H1 (cell line): ENCODE measurements at regions not wholly inside any gene's neighbourhood (a gene's known extent, or its start where the extent isn't known, plus 50 kb on each side); places are given as distances from the start of the nearest gene placed in this dataset.

Experiments
- CHD1 ChIP-seq: IDR thresholded peaks from 2 replicates; pipeline ENCODE4 v1.6.1; 2012; ENCODE audit warnings: low read depth, low read length, improper control_type of control experiment
- EGR1 ChIP-seq: IDR thresholded peaks from 2 replicates; pipeline ENCODE4 v1.6.1; 2011; ENCODE audit warnings: low read depth, low read length, borderline replicate concordance
- EP300 ChIP-seq, 2 experiments: IDR thresholded peaks; 1 replicate in 1 of 2; 2 replicates in 1 of 2; pipeline ENCODE4 v1.6.1; 2011 to 2012; ENCODE audit warnings: low read depth in 2 of 2, low read length in 2 of 2, mild to moderate bottlenecking in 2 of 2, borderline replicate concordance in 1 of 2, inconsistent platforms in 1 of 2, moderate library complexity in 1 of 2
- EZH2 ChIP-seq: fragments of 200-600 bp; sonication (generic); IDR thresholded peaks from 2 replicates; pipeline ENCODE4 v1.7.1; 2012; ENCODE audit warnings: low read depth, mild to moderate bottlenecking, moderate library complexity, low read length, inconsistent platforms; ENCODE audit not compliant: severe bottlenecking
- GABPA ChIP-seq: IDR thresholded peaks from 2 replicates; pipeline ENCODE4 v1.6.1; 2011; ENCODE audit warnings: mild to moderate bottlenecking, low read length, moderate library complexity, borderline replicate concordance; ENCODE audit not compliant: insufficient read depth
- HDAC2 ChIP-seq, 2 experiments: fragments of 300-600 bp in 1 of 2; sonication (generic) in 1 of 2; IDR thresholded peaks; 2 replicates each; pipeline ENCODE4 v1.6.1; 2011 to 2012; ENCODE audit warnings: low read depth in 2 of 2, low read length in 2 of 2, mild to moderate bottlenecking in 2 of 2, moderate library complexity in 2 of 2, borderline replicate concordance in 1 of 2, inconsistent platforms in 1 of 2
- HDAC6 ChIP-seq: IDR thresholded peaks from one replicate; pipeline ENCODE4 v1.7.1; 2012; ENCODE audit warnings: low read depth, mild to moderate bottlenecking, inconsistent platforms, low read length, moderate library complexity
- NRF1 ChIP-seq: IDR thresholded peaks from 2 replicates; pipeline ENCODE4 v1.6.1; 2011; ENCODE audit warnings: mild to moderate bottlenecking, low read depth, low read length, improper control_type of control experiment
- PHF8 ChIP-seq: fragments of 200-600 bp; sonication (generic); conservative IDR thresholded peaks from 2 replicates; pipeline ENCODE4 v1.7.1; 2012; ENCODE audit warnings: low read depth, mild to moderate bottlenecking, inconsistent platforms, low read length, moderate library complexity
- YY1 ChIP-seq: IDR thresholded peaks from 2 replicates; pipeline ENCODE4 v1.6.1; 2011; ENCODE audit warnings: low read depth, mild to moderate bottlenecking, low read length
- TF ChIP-seq, protein P1 (sequence below), 3 experiments: IDR thresholded peaks; 1 replicate in 2 of 3; 2 replicates in 1 of 3; pipeline versions ENCODE4 v1.5.1 to v1.6.1; 2011; ENCODE audit warnings: low read length in 3 of 3, mild to moderate bottlenecking in 3 of 3, inconsistent platforms in 2 of 3, low read depth in 1 of 3, moderate library complexity in 1 of 3; ENCODE audit not compliant: insufficient read depth in 1 of 3; ENCODE audit errors: control extremely low read depth in 1 of 3
- TF ChIP-seq, protein P2 (sequence below): IDR thresholded peaks from 2 replicates; pipeline ENCODE4 v1.6.1; 2012; ENCODE audit warnings: inconsistent platforms

DNA sequence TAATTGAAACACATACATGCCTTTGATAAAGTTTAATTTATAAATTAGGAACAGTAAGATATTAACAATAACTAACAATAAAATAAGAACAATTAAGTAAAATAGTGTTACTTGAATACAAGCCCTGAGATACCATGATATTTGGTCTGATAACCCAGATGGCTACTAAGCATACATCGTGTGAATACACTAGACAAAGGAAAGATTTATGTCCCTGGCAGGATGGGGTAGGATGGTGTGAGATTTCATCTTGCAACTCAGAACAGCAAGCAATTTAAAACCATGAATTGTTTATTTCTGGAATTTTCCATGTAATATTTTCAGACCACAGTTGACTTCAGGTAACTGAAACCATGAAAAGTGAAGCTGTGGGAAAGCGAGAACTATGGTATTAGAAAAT lies 169.5 kb downstream of the DIPK2A start:
- TF ChIP-seq, protein P1, sequence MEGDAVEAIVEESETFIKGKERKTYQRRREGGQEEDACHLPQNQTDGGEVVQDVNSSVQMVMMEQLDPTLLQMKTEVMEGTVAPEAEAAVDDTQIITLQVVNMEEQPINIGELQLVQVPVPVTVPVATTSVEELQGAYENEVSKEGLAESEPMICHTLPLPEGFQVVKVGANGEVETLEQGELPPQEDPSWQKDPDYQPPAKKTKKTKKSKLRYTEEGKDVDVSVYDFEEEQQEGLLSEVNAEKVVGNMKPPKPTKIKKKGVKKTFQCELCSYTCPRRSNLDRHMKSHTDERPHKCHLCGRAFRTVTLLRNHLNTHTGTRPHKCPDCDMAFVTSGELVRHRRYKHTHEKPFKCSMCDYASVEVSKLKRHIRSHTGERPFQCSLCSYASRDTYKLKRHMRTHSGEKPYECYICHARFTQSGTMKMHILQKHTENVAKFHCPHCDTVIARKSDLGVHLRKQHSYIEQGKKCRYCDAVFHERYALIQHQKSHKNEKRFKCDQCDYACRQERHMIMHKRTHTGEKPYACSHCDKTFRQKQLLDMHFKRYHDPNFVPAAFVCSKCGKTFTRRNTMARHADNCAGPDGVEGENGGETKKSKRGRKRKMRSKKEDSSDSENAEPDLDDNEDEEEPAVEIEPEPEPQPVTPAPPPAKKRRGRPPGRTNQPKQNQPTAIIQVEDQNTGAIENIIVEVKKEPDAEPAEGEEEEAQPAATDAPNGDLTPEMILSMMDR (IDR thresholded peaks at IDR 0.05; ENCODE audit: control extremely low read depth in 1 of 3, insufficient read depth in 1 of 3, low read depth in 1 of 3, low read length in 3 of 3): no peak
- TF ChIP-seq EP300 (IDR thresholded peaks at IDR 0.05; ENCODE audit: borderline replicate concordance in 1 of 2, low read depth in 2 of 2, low read length in 2 of 2): no peak
- TF ChIP-seq NRF1: no peak
- TF ChIP-seq YY1: no peak
- no peak for TF ChIP-seq EGR1
- TF ChIP-seq EZH2: no peak
- no peak for TF ChIP-seq PHF8
- TF ChIP-seq GABPA: no peak
- TF ChIP-seq HDAC6: no peak
- TF ChIP-seq, protein P2, sequence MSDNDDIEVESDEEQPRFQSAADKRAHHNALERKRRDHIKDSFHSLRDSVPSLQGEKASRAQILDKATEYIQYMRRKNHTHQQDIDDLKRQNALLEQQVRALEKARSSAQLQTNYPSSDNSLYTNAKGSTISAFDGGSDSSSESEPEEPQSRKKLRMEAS: no peak
- TF ChIP-seq CHD1: no peak
- no peak for TF ChIP-seq HDAC2 (IDR thresholded peaks at IDR 0.05; ENCODE audit: borderline replicate concordance in 1 of 2, low read depth in 2 of 2, low read length in 2 of 2)
